ENCODE measurements at regions not wholly inside any gene's neighbourhood (a gene's known extent, or its start where the extent isn't known, plus 50 kb on each side); places are given as distances from the start of the nearest gene placed in this dataset.

- 100% methylated on average over 1 of the region's 1 CpG; no CpG with 5 or more reads in 1 of the 2 experiments for whole genome bisulfite sequencing, 2 experiments (ENCODE audit: insufficient coverage in 2 of 2)
- no peaks in the 10 kb centered on the region for H3K4me1 ChIP-seq (ENCODE audit: control insufficient read depth, insufficient read depth, low read length, poor library complexity, severe bottlenecking)
- H3K9me3 ChIP-seq (ENCODE audit: control insufficient read depth, low read length) = no peaks in the 10 kb centered on the region
- H3K36me3 ChIP-seq (ENCODE audit: control insufficient read depth, insufficient read depth, low read length) = no peaks in the 10 kb centered on the region
- H3K27ac ChIP-seq (ENCODE audit: low read depth, low read length, severe bottlenecking) = no peak overlapping the region
- H3K4me3 ChIP-seq (ENCODE audit: extremely low read depth, insufficient read depth, low read length, poor library complexity, severe bottlenecking) = no peak overlapping the region
Measured at GRCh38 chr18:67695684-67696083, 179.2 kb upstream of the DSEL start.

DNA sequence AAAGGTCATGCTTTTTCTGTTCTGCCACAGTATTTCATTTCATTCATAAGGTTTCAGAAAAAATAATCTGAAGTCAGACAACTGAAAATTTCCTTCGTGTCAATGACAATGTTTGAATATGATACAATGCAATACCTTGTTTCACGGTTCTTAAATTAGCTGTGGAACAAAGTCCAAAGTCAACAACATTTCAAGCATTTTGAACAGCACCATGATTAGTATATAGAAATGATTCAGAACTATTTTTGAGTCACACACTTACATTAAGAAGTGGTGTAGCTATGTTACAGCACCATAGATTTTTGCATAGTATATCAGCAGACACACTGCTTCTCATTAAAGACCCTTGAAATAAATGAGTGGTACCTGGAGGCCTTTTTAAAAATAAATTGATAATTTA lies 178.3 kb upstream of the DSEL start:
- no CpG with 5 or more reads among the region's 2 CpGs for WGBS, 2 experiments (ENCODE audit: insufficient coverage in 2 of 2)

GRCh38 chr18:67692811-67693210 lies 176.3 kb upstream of the DSEL start:
- WGBS, 2 experiments (ENCODE audit: insufficient coverage in 2 of 2) = no CpG with 5 or more reads among the region's 4 CpGs
- no peak overlapping the region for H3K4me3 ChIP-seq (ENCODE audit: extremely low read depth, insufficient read depth, low read length, poor library complexity, severe bottlenecking)

More for the DNA sequence above, 178.3 kb upstream of the DSEL start:
- no peak overlapping the region for H3K4me3 ChIP-seq (ENCODE audit: extremely low read depth, insufficient read depth, low read length, poor library complexity, severe bottlenecking)
- no peaks in the 10 kb centered on the region for H3K4me1 ChIP-seq (ENCODE audit: control insufficient read depth, insufficient read depth, low read length, poor library complexity, severe bottlenecking)
- H3K9me3 ChIP-seq (ENCODE audit: control insufficient read depth, low read length) = no peaks in the 10 kb centered on the region
- H3K27ac ChIP-seq (ENCODE audit: low read depth, low read length, severe bottlenecking) = no peak overlapping the region
- no peaks in the 10 kb centered on the region for H3K36me3 ChIP-seq (ENCODE audit: control insufficient read depth, insufficient read depth, low read length)

GRCh38 chr18:67682516-67682915 lies 166.0 kb upstream of the DSEL start:
- no peaks in the 10 kb centered on the region for H3K9me3 ChIP-seq (ENCODE audit: control insufficient read depth, low read length)
- no peak overlapping the region for H3K4me3 ChIP-seq (ENCODE audit: extremely low read depth, insufficient read depth, low read length, poor library complexity, severe bottlenecking)
- no peaks in the 10 kb centered on the region for H3K4me1 ChIP-seq (ENCODE audit: control insufficient read depth, insufficient read depth, low read length, poor library complexity, severe bottlenecking)
- H3K27ac ChIP-seq (ENCODE audit: low read depth, low read length, severe bottlenecking) = no peak overlapping the region
- 100% methylated on average over 1 of the region's 1 CpG; no CpG with 5 or more reads in 1 of the 2 experiments for WGBS, 2 experiments (ENCODE audit: insufficient coverage in 2 of 2)
- no peaks in the 10 kb centered on the region for H3K36me3 ChIP-seq (ENCODE audit: control insufficient read depth, insufficient read depth, low read length)

More at GRCh38 chr18:67692811-67693210, 176.3 kb upstream of the DSEL start:
- no peaks in the 10 kb centered on the region for H3K9me3 ChIP-seq (ENCODE audit: control insufficient read depth, low read length)
- no peaks in the 10 kb centered on the region for H3K4me1 ChIP-seq (ENCODE audit: control insufficient read depth, insufficient read depth, low read length, poor library complexity, severe bottlenecking)
- no peak overlapping the region for H3K27ac ChIP-seq (ENCODE audit: low read depth, low read length, severe bottlenecking)
- H3K36me3 ChIP-seq (ENCODE audit: control insufficient read depth, insufficient read depth, low read length) = no peaks in the 10 kb centered on the region

- H3K9me3 ChIP-seq (ENCODE audit: control insufficient read depth, low read length) = no peaks in the 10 kb centered on the region
- WGBS, 2 experiments (ENCODE audit: insufficient coverage in 2 of 2) = 100% methylated on average over 1 of the region's 3 CpGs; no CpG with 5 or more reads in 1 of the 2 experiments
- H3K4me3 ChIP-seq (ENCODE audit: extremely low read depth, insufficient read depth, low read length, poor library complexity, severe bottlenecking) = no peak overlapping the region
- H3K27ac ChIP-seq (ENCODE audit: low read depth, low read length, severe bottlenecking) = no peak overlapping the region
- no peaks in the 10 kb centered on the region for H3K4me1 ChIP-seq (ENCODE audit: control insufficient read depth, insufficient read depth, low read length, poor library complexity, severe bottlenecking)
- H3K36me3 ChIP-seq (ENCODE audit: control insufficient read depth, insufficient read depth, low read length) = no peaks in the 10 kb centered on the region
Measured at GRCh38 chr18:67677489-67677888, 161.0 kb upstream of the DSEL start.

GRCh38 chr18:67672716-67673115 lies 156.2 kb upstream of the DSEL start:
- H3K27ac ChIP-seq (ENCODE audit: low read depth, low read length, severe bottlenecking) = no peak overlapping the region
- no peaks in the 10 kb centered on the region for H3K36me3 ChIP-seq (ENCODE audit: control insufficient read depth, insufficient read depth, low read length)
- H3K4me3 ChIP-seq (ENCODE audit: extremely low read depth, insufficient read depth, low read length, poor library complexity, severe bottlenecking) = no peak overlapping the region
- no peaks in the 10 kb centered on the region for H3K4me1 ChIP-seq (ENCODE audit: control insufficient read depth, insufficient read depth, low read length, poor library complexity, severe bottlenecking)
- H3K9me3 ChIP-seq (ENCODE audit: control insufficient read depth, low read length) = no peaks in the 10 kb centered on the region
- 75 to 77% methylated on average over 3 of the region's 5 CpGs for WGBS, 2 experiments (ENCODE audit: insufficient coverage in 2 of 2)

- H3K4me3 ChIP-seq (ENCODE audit: extremely low read depth, insufficient read depth, low read length, poor library complexity, severe bottlenecking) = no peak overlapping the region
- no peak overlapping the region for H3K27ac ChIP-seq (ENCODE audit: low read depth, low read length, severe bottlenecking)
- no peaks in the 10 kb centered on the region for H3K9me3 ChIP-seq (ENCODE audit: control insufficient read depth, low read length)
- WGBS, 2 experiments (ENCODE audit: insufficient coverage in 2 of 2) = no CpG with 5 or more reads among the region's 2 CpGs
- H3K36me3 ChIP-seq (ENCODE audit: control insufficient read depth, insufficient read depth, low read length) = no peaks in the 10 kb centered on the region
- no peaks in the 10 kb centered on the region for H3K4me1 ChIP-seq (ENCODE audit: control insufficient read depth, insufficient read depth, low read length, poor library complexity, severe bottlenecking)
Measured at GRCh38 chr18:67672155-67672554, 155.6 kb upstream of the DSEL start.

DNA sequence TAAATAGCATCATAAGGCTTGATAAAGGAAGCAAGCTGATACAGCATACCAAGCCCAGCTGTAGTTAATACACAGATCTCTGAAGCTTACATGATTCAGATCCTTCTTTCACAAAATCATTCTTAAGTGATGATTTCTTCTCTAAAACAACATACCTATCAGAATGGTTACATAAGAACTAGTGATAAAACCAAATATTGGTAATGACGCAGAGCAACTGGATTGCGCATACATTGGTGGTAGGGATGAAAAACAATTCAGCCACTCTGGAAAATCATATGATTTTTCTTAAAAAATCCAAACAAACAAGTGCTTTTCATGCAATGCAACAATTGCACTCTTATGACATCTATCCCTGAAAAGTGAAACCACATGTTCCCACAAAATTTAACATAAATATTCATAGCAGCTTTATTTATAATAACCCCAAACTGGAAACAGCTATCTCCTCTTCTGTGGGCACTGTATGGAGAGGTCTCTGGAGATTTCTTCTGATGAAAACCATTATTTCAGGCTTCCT lies 153.6 kb upstream of the DSEL start:
- Histone ChIP-seq H3K9me3 (ENCODE audit: control insufficient read depth, low read length) (no peaks in the 10 kb centered on the region), H3K36me3 (ENCODE audit: control insufficient read depth, insufficient read depth, low read length) (no peaks in the 10 kb centered on the region), H3K4me1 (ENCODE audit: control insufficient read depth, insufficient read depth, low read length, poor library complexity, severe bottlenecking) (no peaks in the 10 kb centered on the region), H3K27ac (ENCODE audit: low read depth, low read length, severe bottlenecking) (no peak overlapping the region), H3K4me3 (ENCODE audit: extremely low read depth, insufficient read depth, low read length, poor library complexity, severe bottlenecking) (no peak overlapping the region)
- no CpG with 5 or more reads among the region's 2 CpGs for WGBS, 2 experiments (ENCODE audit: insufficient coverage in 2 of 2)

DNA sequence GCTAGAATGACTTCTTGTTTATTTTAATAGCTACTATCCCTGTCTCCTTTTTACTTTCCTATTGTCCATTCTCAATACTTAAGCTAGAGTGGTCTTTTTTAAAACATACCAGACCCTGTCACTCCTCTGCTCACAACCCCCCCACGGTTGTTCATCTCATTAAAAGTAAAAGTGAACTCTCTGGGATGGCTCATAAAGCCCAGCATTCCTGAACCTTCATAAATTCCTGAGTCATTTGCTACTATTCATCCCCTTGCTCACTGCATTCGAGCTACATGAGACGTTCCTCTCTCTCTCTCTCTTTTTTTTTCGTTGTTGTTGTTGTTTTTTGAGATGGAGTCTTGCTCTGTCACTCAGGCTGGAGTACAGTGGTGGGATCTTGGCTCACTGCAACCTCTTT lies 148.7 kb upstream of the DSEL start:
- Histone ChIP-seq H3K9me3 (ENCODE audit: control insufficient read depth, low read length) (no peaks in the 10 kb centered on the region), H3K4me1 (ENCODE audit: control insufficient read depth, insufficient read depth, low read length, poor library complexity, severe bottlenecking) (no peaks in the 10 kb centered on the region), H3K4me3 (ENCODE audit: extremely low read depth, insufficient read depth, low read length, poor library complexity, severe bottlenecking) (no peak overlapping the region), H3K27ac (ENCODE audit: low read depth, low read length, severe bottlenecking) (no peak overlapping the region), H3K36me3 (ENCODE audit: control insufficient read depth, insufficient read depth, low read length) (no peaks in the 10 kb centered on the region)
- 60 to 100% methylated on average over 1 of the region's 4 CpGs for WGBS, 2 experiments (ENCODE audit: insufficient coverage in 2 of 2)

GRCh38 chr18:67662996-67663395 lies 146.5 kb upstream of the DSEL start:
- H3K36me3 ChIP-seq (ENCODE audit: control insufficient read depth, insufficient read depth, low read length) = no peaks in the 10 kb centered on the region
- H3K27ac ChIP-seq (ENCODE audit: low read depth, low read length, severe bottlenecking) = no peak overlapping the region
- no peak overlapping the region for H3K4me3 ChIP-seq (ENCODE audit: extremely low read depth, insufficient read depth, low read length, poor library complexity, severe bottlenecking)
- H3K9me3 ChIP-seq (ENCODE audit: control insufficient read depth, low read length) = no peaks in the 10 kb centered on the region
- H3K4me1 ChIP-seq (ENCODE audit: control insufficient read depth, insufficient read depth, low read length, poor library complexity, severe bottlenecking) = no peaks in the 10 kb centered on the region

GRCh38 chr18:67661555-67661954 lies 145.0 kb upstream of the DSEL start:
- 67 to 100% methylated on average over 1 of the region's 2 CpGs for WGBS, 2 experiments (ENCODE audit: insufficient coverage in 2 of 2)
- no peak overlapping the region for H3K27ac ChIP-seq (ENCODE audit: low read depth, low read length, severe bottlenecking)

More at GRCh38 chr18:67661555-67661954, 145.0 kb upstream of the DSEL start:
- H3K9me3 ChIP-seq (ENCODE audit: control insufficient read depth, low read length) = no peaks in the 10 kb centered on the region
- H3K4me3 ChIP-seq (ENCODE audit: extremely low read depth, insufficient read depth, low read length, poor library complexity, severe bottlenecking) = no peak overlapping the region
- no peaks in the 10 kb centered on the region for H3K36me3 ChIP-seq (ENCODE audit: control insufficient read depth, insufficient read depth, low read length)
- no peaks in the 10 kb centered on the region for H3K4me1 ChIP-seq (ENCODE audit: control insufficient read depth, insufficient read depth, low read length, poor library complexity, severe bottlenecking)
